Hindlimb muscle (tissue), 1 donor: ENCODE measurements at regions not wholly inside any gene's neighbourhood (a gene's known extent, or its start where the extent isn't known, plus 50 kb on each side); places are given as distances from the start of the nearest gene placed in this dataset.

Experiments used
- DNase-seq: peaks from one replicate; pipeline ENCODE4 v3.0.0-alpha.2; 2013

DNA sequence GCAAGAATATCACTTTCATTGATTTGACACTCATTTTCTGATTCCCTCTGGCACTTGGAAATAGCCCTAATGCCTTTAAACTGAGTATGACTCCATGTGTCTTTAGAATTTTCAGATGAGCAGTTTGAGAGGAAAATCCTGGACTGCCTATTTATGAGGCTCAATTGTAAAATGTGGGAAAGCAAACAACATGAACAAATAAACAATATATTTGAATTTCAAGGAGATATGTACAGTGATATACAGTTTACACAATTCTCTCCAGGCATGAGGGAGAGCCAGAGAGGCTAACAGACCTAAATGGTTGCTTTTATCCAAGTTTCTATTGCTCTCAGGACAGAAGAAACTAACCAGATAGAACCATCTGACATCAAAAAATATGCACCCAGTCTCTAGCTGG, 748.2 kb upstream of the NRSN1 start:
- no peak for DNase-seq

DNA sequence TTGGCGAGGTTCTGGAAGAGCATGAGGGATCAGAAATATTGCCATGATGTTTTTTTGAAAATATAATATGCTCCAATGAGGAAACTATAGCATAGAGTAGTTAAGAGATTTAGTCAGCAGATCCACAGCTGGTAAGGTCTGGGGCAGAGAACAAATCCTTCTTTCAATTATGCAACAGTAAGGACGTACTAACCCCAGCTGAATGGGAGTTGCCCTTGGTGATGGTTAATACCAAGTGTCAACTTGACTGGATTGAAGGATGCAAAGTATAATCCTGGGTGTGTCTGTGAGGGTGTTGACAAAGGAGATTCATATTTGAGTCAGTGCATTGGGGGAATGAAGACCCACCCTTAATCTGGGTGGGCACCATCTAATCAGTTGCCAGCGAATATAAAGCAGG, 745.5 kb upstream of the NRSN1 start:
- DNase-seq: no peak

DNA sequence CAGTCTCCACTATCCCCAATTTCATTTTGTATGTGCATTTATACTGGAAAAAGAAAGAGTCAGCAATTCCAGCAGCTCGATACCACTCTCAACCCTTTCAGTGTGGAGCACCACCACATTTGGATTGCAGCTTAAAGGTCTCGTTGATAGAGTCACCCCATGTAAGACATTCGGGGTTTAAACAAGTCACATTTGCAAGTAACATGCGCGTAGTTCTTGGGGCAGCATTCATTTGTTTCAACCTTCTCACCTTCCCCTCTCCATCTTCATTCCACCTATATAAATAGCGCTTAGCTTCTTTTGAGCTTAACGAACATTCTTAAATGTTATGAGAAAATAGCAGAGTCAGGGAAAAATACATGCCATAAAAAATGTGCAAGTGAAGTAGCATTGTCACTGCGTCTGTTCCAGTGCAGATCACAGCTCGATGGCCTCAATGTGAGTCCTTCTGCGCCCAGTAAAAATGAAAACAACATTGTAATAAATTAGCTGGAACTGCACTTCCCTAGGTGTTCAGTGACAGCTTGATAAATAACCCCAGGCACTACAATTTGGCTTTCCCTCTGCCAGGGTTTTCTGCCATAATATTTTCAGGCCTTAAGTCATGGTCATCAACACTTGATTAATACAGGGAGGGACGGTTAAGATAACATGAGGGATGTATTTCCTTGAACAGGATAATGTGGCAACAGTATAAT, 737.8 kb upstream of the NRSN1 start:
- no peak for DNase-seq

DNA sequence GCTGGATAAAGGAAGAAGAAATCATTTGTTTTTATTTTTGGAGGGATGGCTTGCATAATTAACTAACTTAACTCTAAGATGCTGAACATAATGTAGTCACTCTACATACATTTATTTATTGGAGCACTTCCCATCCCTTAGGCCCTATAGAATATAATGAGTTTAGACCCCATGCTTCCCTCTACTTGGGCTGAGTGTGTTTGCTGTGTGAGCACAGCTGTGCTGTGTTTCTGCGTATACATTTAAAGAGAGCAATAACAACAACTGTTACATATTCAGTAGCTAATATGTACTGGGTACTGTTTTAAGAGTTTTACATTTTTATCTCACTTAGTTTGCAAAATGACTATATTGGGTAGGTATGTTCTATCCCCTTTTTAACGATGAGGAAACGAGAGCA, 736.6 kb upstream of the NRSN1 start:
- DNase-seq: no peak

DNA sequence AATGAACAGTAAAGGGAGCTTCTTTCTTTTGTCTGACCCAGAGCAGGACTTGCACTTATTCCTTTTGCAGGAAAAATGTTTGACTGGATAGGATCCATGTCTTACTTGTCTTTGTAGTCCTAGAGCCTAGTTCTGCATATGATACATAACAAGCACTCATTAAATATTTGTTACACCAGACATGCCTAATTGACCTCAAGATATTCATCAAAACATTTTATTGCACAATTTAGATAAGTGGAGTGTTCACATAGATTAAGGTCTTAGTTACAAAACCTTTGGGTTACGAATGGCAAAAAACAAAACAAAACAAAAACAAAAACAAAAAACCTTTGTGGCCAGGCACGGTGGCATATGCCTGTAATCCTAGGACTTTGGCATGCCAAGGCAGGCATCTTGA, 735.8 kb upstream of the NRSN1 start:
- no peak for DNase-seq

DNA sequence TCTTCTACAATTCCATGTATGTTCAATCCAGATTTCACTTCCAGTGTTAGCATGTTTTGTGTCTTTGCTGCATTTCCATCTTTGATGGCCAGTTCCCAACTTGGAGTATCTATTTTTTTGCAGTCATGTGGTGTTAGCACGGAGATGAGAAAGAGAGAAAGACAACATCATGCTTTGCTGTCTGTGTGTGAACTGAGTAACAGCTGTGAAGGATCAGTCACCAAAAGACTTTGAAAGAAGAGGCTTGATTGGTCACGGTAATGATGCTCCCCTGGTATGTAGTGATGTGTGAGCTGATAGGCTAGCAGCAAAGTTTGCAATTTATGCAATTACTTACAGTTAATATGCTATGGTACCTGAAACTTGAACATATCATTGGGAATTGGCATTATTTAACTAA, 731.3 kb upstream of the NRSN1 start:
- DNase-seq: peak; percentile 3

DNA sequence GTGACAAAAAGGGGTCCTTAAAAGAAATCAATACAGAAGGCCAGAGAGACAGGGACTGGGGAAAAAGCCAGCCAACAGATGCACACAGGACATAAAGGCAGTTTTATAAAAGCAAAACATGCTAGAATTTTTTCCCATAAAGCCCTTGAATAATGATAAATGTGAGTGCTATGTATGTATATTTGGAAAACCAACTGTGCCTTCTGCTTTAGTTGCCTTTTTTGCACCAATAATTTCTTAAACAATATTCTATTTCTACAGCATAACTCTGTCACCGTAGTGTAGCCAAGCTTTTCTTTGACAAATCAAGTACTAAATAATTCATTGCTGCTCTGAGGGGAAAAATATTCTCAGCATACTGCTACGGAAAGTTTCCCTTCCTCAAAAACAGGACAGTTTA, 730.6 kb upstream of the NRSN1 start:
- DNase-seq: no peak

DNA sequence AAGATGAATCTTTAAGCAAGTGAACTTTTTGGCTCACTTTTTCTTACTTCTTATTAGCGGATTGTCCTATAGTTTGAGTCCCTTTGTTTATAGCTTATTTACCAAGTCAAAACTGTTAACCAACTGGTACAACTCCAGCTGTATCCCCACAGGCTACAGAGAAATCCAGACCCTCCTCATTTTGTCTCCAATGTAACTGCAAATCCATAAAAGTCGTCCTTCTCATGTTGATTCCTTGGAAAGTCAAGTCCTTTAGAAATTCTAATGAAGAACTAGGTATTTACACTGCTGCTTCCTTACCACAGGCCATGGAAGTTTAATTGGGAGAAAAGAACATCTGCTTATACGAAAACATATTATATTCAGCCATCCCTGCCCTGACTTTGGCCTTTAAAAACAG, 729.1 kb upstream of the NRSN1 start:
- DNase-seq: no peak

DNA sequence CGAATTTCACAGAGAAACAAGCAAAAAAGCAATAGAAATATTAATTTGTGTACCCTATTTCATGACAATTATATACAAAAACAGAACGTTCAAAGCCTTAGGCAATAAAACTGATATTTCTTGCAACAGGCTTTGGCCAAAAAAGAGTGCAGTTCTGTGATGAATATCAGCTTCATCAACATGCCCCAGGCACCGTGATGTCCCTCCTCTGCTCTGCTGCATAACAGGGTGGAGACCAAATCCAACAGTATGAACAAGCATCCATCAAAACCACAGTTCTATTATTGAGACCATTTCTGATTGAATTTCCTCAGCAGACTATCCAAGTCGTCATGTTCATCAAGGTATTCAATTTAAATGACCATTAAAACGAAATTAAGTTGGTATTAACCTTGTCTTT, 722.6 kb upstream of the NRSN1 start:
- DNase-seq: no peak

DNA sequence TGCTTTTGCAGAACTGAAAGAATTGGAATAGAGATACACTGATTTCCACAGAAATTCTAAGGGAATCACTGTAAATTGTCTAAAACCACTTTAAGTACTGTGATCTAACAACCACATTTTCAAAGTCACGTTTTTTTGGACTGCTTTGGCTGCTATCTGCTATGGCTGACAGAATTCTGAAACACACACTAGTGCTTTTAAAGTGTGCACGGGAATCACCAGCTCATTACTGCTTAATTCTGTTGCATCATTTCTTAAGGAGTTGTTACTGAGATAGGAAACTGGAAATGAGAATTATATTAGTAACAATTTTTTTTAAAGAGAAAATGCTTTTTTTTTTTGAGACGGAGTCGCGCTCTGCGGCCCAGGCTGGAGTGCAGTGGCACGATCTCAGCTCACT, 716.5 kb upstream of the NRSN1 start:
- no peak for DNase-seq

DNA sequence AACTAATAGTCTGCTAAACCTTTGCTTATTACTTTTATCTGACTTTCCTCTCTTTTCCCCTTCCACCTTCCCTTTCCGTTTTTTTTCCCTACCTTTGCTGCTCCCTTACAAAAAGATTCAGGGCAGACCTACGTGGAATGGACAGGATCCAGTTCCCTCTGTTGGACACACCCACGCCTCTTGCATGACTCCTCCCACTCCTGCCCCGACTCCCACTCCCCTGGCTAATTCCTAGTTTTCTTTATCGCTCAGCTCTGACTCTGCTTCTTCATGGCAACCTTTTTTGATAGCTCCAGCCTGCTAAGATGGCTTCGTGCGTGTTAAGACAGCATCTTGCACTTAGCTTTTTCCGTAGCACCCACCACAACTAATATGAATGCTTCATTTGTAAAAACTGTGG, 715.6 kb upstream of the NRSN1 start:
- DNase-seq: no peak

DNA sequence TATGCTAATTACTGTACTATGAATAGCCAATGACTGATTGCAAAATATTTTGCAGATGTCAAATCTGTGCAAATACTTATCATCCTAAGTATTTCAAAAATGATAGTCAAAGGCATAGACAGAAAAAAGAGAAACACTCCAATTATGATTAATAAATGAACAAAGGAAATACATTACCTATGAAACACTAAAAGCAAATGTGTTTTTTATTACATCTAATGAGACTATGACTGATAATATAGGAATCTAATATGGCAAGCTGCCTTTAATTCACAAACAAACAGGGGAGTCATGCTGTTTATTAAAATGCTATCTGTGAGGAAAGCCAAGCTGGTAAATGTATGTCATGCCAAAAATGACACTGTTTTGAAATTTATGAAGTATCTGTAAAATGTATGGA, 713.2 kb upstream of the NRSN1 start:
- no peak for DNase-seq

DNA sequence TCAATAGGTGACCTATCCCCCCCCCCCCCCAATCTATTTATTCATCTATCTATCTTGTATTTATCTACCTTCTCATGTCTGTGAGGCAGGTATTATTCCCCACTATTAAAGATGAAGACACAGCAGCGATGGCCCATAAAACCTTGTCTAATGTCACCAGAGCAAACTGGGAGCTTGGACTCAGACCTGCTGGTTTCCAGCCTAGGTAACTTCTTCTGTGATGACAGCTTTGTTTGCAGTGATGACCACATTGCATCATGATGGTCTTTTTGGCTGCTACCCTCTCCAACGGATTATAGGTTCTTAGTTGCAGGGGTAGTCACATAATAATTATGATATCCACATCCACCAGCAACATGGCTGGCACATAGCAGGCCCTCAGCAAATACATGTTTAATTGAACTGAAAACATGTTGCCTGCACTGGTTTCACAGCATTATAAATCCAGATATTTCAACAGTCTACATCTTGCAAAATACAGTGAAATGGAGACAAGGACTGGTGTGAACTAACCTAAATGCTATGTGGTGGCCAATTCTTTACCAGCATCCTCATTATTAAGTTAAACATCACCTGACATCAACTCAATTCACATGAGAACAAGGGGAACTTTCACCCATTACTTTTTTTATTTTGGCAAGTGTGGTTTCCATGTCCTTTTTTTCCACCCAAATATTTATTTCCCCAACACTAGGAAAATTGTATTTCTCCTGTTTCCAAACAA, 712.5 kb upstream of the NRSN1 start:
- DNase-seq: no peak

DNA sequence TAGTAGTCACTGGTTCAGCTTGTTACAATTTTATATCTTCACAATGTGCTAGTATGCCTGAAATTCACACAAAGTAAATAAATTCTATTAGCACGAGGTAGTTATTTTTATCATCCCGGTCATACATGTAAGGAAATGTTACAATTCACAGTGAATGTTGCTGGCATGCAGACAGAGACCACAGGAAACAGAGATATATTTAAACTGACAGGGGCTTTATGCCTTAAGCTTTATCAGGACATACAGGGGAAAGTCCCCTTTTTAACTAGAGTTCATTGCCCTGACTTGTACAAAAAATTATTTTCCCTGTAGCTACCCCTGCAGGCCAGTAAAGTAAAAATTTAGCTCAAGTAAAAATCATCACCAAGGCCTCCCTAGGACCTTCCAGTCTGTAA, 712.0 kb upstream of the NRSN1 start:
- DNase-seq: peak; percentile 70

DNA sequence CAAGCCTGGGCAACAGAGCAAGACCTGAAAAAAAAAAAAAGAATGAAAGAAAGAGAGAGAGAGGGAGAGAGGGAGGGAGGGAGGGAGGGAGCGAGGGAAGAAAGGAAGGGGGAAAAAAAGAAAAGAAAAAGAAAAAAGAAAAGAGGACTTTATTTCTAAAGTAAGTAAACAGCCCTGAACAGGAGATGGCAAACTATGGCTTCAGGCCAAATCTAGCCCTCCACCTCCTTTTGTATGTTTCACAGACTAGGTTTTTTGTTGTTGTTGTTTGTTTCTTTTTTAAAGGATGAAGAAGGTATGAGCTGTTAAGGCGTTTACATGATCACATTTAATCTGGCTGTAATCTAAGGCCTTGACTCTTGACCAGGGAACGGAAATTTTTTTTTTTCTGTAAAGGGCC, 711.1 kb upstream of the NRSN1 start:
- DNase-seq: no peak

DNA sequence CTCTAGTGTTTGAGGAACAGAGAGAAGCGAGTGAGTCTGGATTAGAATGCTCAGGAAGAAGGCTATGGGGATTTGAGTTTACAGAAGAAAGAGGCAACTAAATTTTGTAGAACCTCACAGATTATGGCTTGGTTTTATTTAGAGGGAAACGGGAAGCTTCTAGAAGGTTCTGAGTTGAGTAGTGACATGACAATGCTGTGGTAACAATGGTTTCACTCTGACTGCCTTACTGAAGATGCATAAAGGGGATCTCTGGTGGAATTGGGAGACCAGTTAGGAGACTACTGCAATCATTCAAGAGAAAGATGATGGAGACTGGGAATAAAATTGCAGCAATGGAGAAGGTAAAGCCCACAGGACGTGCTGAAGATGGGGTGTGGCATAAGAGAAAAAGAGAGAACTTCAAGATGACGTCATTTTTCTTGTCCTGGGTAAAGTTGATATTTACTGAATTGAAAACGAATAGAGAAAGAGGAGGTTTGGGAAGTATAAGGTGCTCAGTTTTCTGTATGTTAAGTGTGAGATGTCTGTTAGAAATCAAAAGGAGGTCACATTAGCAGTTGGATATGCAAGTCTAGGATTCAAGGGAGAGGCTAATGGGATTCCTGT, 710.1 kb upstream of the NRSN1 start:
- DNase-seq: no peak

DNA sequence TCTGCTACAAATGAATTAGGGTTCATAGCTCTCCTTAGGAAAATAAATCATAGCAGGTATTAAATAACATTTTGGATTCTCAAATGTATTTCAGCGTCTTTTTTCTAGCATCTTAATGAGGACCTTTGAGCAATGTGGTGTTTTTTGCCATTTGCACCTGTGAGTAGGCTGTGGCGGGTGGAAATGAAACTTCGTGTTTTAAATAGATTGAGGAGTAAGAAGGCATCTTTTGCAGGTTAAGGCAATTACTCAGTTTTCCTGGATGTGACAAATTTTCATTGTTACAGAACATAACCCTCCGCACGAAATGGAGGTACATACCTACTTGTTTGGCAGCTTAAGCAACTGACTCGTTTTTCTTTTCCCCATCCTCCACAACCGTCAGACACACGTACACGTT, 708.9 kb upstream of the NRSN1 start:
- DNase-seq: no peak

DNA sequence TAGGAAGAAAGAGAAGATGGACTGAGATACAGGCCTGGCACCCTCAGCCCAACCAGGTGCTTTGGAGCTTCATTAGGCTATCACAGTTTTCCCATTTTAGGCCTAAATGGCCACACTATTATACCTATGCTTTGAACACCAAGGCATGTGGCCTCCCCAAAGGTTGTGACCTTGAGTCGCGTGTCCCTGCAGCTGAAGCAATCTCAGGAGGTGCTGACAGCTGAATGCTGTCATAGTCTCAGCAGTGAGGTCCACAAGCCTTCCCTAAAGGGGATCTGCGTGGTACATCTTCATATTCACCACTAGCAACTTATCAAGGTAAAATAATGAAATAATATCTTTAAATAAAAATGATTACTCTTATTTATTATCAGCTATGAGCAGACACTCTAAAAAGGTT, 707.9 kb upstream of the NRSN1 start:
- DNase-seq: no peak

DNA sequence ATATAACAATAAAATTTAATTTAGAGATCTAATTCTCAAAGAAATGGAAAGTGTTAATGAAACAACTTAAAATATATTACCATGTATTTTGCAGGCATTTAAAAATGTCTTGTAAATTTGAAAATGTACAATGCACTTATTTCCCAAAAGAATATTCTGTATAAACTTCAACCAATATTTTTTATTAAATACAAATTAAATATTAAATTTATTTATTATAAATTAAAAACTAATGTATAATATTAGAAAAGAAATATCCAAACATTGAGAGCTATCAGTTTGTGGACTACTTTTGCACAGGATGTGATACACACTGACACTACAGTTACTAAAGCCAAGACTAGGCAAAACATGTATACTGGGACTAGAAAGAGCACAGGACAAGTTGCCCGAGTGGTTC, 707.0 kb upstream of the NRSN1 start:
- DNase-seq: no peak

DNA sequence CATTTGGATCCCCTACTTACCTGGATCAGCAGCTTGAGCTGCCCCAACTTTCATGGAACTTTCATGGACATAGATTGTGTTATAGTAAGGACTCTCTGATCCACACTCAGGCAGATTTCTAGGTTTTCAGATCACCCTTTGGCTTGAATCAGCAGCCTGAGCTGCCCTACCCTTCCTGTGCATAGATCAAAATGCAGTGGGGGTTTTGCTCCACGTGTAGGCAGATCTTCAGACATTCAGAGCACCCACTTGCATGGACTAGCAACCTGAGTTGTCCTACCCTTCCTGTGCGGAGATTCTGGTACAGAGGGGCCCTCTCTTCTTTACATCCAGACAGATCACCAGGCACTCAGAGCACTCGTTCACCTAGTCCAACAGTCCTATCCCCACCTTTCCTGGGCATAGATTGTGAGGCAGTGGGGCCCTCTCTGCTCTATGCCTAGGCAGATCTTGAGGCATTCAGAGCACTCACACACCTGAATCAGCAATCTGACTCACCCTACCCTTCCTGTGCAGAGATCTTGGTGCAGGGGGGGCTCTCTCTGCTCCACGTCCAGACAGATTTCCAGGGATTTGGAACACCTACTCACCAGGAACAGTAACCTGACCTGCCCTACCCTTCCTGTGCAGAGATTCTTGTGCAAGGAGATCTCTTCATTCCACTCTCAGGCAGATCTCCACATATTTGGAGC, 705.2 kb upstream of the NRSN1 start:
- no peak for DNase-seq

DNA sequence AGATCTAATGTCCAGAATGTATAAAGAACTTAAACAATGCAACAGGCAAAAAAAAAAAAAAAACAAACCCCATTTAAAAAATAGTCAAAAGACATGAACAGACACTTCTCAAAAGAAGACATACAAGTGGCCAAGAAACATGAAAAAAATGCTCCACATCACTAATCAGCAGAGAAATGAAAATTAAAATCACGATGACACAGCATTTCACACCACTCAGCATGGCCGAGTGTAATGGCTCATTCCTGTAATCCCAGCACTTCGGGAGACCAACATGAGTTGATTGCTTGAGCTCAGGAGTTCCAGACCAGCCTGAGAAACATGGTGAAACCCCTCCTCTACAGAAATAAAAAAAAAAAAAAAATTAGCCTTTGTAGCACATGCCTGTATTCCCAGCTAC, 701.4 kb upstream of the NRSN1 start:
- DNase-seq: no peak

DNA sequence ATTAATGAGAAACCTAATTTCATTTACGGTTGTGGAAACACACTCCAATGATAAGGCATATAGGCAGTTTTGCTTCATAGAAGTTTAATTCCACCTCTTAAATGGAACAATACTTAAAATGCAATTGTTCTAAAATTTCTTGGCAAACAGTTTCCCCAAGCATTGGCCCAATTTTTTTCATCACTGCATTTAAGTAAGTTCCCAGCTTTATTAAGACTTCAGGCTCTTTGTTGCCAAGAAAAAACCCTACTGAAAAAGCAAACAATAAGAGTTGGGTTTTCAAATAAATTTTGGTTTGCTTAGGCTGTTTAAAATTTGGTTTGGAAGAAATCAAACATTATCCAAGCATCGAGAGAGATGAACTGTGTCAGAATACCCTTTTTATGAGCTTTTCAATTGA, 690.9 kb upstream of the NRSN1 start:
- DNase-seq: peak; percentile 38

DNA sequence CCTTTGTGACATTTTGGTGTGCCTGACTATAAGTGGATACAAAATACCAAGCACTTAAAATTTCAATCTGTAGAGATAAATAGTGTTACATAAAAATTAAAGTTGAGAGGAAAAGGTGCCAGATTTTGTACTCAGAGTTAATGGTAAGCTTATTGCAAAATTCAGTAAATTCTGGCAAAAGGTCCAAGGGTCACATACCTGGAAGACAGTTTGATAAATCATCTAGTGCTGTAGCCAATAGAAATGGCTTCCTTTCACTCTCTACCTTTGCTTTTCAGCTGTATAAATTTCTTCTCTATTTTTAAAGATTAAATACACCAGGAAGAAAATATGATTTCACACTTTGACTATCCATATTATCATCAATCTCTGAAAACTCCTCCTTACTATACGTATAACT, 690.2 kb upstream of the NRSN1 start:
- no peak for DNase-seq
